DOHH2 (cell line): ENCODE measurements at regions not wholly inside any gene's neighbourhood (a gene's known extent, or its start where the extent isn't known, plus 50 kb on each side); places are given as distances from the start of the nearest gene placed in this dataset.

Source experiments
- H3F3A ChIP-seq: fragments of 200-600 bp; sonication (generic), shearing (Covaris generic); 2 replicates; pipeline ENCODE4 v1.6.0; 2016; ENCODE audit warnings: antibody characterized with exemption, mild to moderate bottlenecking; ENCODE audit not compliant: control insufficient read depth, insufficient read depth
- H3K27ac ChIP-seq: fragments of 200-600 bp; sonication (generic); 2 replicates; pipeline ENCODE4 v1.5.1; 2014; ENCODE audit warnings: low read depth, mild to moderate bottlenecking, low read length, moderate library complexity
- H3K27me3 ChIP-seq: fragments of 200-600 bp; sonication (generic); 2 replicates; pipeline ENCODE4 v1.6.1; 2014; ENCODE audit warnings: mild to moderate bottlenecking, low read length, mixed read lengths; ENCODE audit not compliant: control insufficient read depth
- H3K36me3 ChIP-seq: fragments of 200-600 bp; sonication (generic); 2 replicates; pipeline ENCODE4 v1.6.1; 2014; ENCODE audit warnings: mild to moderate bottlenecking, low read length, moderate library complexity, mixed read lengths; ENCODE audit not compliant: control insufficient read depth
- H3K4me1 ChIP-seq: fragments of 200-600 bp; sonication (generic); 2 replicates; pipeline ENCODE4 v1.6.1; 2014; ENCODE audit warnings: mild to moderate bottlenecking, low read length, mixed read lengths; ENCODE audit not compliant: control insufficient read depth
- H3K4me2 ChIP-seq: fragments of 200-600 bp; sonication (generic); 2 replicates; pipeline ENCODE4 v1.6.0; 2014; ENCODE audit warnings: mild to moderate bottlenecking, low read length, moderate library complexity
- H3K4me3 ChIP-seq: fragments of 200-600 bp; sonication (generic); 2 replicates; pipeline ENCODE4 v1.5.1; 2014; ENCODE audit warnings: mild to moderate bottlenecking, low read length, mixed read lengths
- H3K79me2 ChIP-seq: fragments of 200-600 bp; sonication (generic); 2 replicates; pipeline ENCODE4 v1.6.1; 2014; ENCODE audit warnings: mild to moderate bottlenecking, low read length, mixed read lengths; ENCODE audit not compliant: control insufficient read depth
- H3K9me2 ChIP-seq: fragments of 200-600 bp; sonication (generic); replicated peaks from 2 replicates; pipeline ENCODE4 v1.6.1; 2014; ENCODE audit warnings: mild to moderate bottlenecking, low read length, mixed read lengths; ENCODE audit not compliant: control insufficient read depth
- H3K9me3 ChIP-seq: fragments of 200-600 bp; sonication (generic); 2 replicates; pipeline ENCODE4 v1.6.1; 2014; ENCODE audit warnings: antibody characterized with exemption, low read length, mixed read lengths; ENCODE audit not compliant: control insufficient read depth, insufficient read depth
- H4K20me1 ChIP-seq: fragments of 200-600 bp; sonication (generic); 2 replicates; pipeline ENCODE4 v1.6.0; 2014; ENCODE audit warnings: low read depth, mild to moderate bottlenecking, antibody characterized with exemption, low read length, moderate library complexity; ENCODE audit not compliant: control insufficient read depth, insufficient read depth
- CTCF ChIP-seq: fragments of 200-600 bp; sonication (generic); IDR thresholded peaks from one replicate; pipeline ENCODE4 v1.5.1; 2014; ENCODE audit warnings: antibody characterized with exemption, mild to moderate bottlenecking, low read depth, low read length; ENCODE audit not compliant: poor library complexity, severe bottlenecking
- EZH2phosphoT487 ChIP-seq: fragments of 200-600 bp; sonication (generic); IDR thresholded peaks from 2 replicates; pipeline ENCODE4 v1.6.1; 2017; ENCODE audit warnings: borderline replicate concordance, mild to moderate bottlenecking, antibody characterized with exemption, low read length, moderate library complexity, mixed read lengths

DNA sequence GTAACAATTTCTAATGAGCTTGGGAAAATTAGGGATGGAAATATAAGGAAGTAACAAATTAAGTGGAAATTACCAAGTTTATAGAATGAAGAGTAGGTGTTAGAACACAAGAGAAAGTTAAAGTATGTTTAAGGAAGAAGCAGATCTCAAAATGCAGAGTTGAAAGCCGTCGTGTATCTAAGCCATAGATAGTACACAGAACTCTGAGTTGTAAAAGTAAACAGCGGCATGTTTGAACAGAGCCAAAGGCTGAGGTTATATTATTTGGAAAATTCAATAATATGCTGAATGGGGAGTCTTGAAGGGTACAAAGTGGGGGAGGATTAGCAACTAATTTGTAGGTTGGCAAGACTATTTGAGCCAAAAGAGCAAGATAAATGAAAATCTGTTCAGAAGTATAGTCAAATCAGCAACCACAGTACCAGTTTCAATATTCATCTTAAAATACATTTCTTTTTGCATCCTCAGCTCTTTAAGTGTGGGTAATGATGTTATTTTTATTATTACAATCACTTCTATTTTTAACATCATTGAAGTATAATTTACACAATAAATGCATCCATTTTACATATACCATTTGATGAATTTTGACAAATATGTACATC, 594.8 kb upstream of the ANO3 start:
- Histone ChIP-seq H4K20me1 (no peaks in the 10 kb centered on the region), H3K27ac (no peak overlapping the region), H3K4me2 (no peak overlapping the region), H3K9me3 (no peaks in the 10 kb centered on the region), H3K9me2 (no peaks in the 10 kb centered on the region), H3K27me3 (no peaks in the 10 kb centered on the region), H3F3A (no peaks in the 10 kb centered on the region), H3K4me3 (no peak overlapping the region), H3K4me1 (no peaks in the 10 kb centered on the region), H3K36me3 (no peaks in the 10 kb centered on the region), H3K79me2 (no peaks in the 10 kb centered on the region)
- TF ChIP-seq CTCF (no peak), EZH2phosphoT487 (no peak)

GRCh38 chr11:25741886-25742285, 590.0 kb upstream of the ANO3 start:
- H4K20me1 ChIP-seq: no peaks in the 10 kb centered on the region
- H3K4me3 ChIP-seq: no peak overlapping the region
- no peaks in the 10 kb centered on the region for H3K79me2 ChIP-seq
- TF ChIP-seq EZH2phosphoT487 (no peak), CTCF (no peak)
- no peaks in the 10 kb centered on the region for H3K27me3 ChIP-seq
- H3K4me1 ChIP-seq: no peaks in the 10 kb centered on the region
- no peaks in the 10 kb centered on the region for H3K9me3 ChIP-seq
- no peaks in the 10 kb centered on the region for H3K9me2 ChIP-seq
- no peak overlapping the region for H3K4me2 ChIP-seq
- H3F3A ChIP-seq: no peaks in the 10 kb centered on the region
- no peak overlapping the region for H3K27ac ChIP-seq
- no peaks in the 10 kb centered on the region for H3K36me3 ChIP-seq

GRCh38 chr11:25742800-25743199, 589.1 kb upstream of the ANO3 start:
- Histone ChIP-seq H3K4me1 (no peaks in the 10 kb centered on the region), H3K79me2 (no peaks in the 10 kb centered on the region), H3K9me2 (no peaks in the 10 kb centered on the region), H3K36me3 (no peaks in the 10 kb centered on the region), H3K27ac (no peak overlapping the region), H3F3A (no peaks in the 10 kb centered on the region), H3K4me2 (no peak overlapping the region), H3K9me3 (no peaks in the 10 kb centered on the region), H3K27me3 (no peaks in the 10 kb centered on the region), H4K20me1 (no peaks in the 10 kb centered on the region), H3K4me3 (no peak overlapping the region)
- TF ChIP-seq CTCF (no peak), EZH2phosphoT487 (no peak)
